ENCODE measurements at regions not wholly inside any gene's neighbourhood (a gene's known extent, or its start where the extent isn't known, plus 50 kb on each side); places are given as distances from the start of the nearest gene placed in this dataset.

- ATAC-seq (no peak), DNase-seq (no peak)
- Histone ChIP-seq H3K27ac (no peak overlapping the region), H3K4me3 (no peak overlapping the region), H3K4me1 (peaks cover 39% of the 10 kb centered on the region), H3K27me3 (ENCODE audit: low read depth) (no peaks in the 10 kb centered on the region), H3K9me3 (no peaks in the 10 kb centered on the region), H3K36me3 (no peaks in the 10 kb centered on the region)
- TF ChIP-seq CTCF (IDR thresholded peaks at IDR 0.05) = no peak
- intact Hi-C loops (cut with DNase I) = no loop called here
Measured at GRCh38 chr6:142697922-142698321, 247.1 kb downstream of the HIVEP2 start.

- H3K9me3 ChIP-seq = no peaks in the 10 kb centered on the region
- no peaks in the 10 kb centered on the region for H3K36me3 ChIP-seq
- H3K27me3 ChIP-seq (ENCODE audit: low read depth) = no peaks in the 10 kb centered on the region
- intact Hi-C loops (cut with DNase I) = no loop called here
- H3K4me3 ChIP-seq = no peak overlapping the region
- TF ChIP-seq CTCF (IDR thresholded peaks at IDR 0.05) = no peak
- H3K27ac ChIP-seq = no peak overlapping the region
- no peak for ATAC-seq
- DNase-seq = no peak
- peaks cover 44% of the 10 kb centered on the region for H3K4me1 ChIP-seq
Measured at GRCh38 chr6:142698751-142699150, 246.2 kb downstream of the HIVEP2 start.

- Histone ChIP-seq H3K9me3 (no peaks in the 10 kb centered on the region), H3K27ac (no peak overlapping the region), H3K4me3 (no peak overlapping the region), H3K27me3 (ENCODE audit: low read depth) (no peaks in the 10 kb centered on the region), H3K4me1 (peaks cover 44% of the 10 kb centered on the region), H3K36me3 (no peaks in the 10 kb centered on the region)
- intact Hi-C loops (cut with DNase I) = no loop called here
- ATAC-seq (no peak), DNase-seq (no peak)
- TF ChIP-seq CTCF (IDR thresholded peaks at IDR 0.05) = no peak
Measured at GRCh38 chr6:142699391-142699790, 245.6 kb downstream of the HIVEP2 start.

GRCh38 chr6:142700032-142700431, 244.9 kb downstream of the HIVEP2 start:
- DNase-seq (no peak), ATAC-seq (no peak)
- no peaks in the 10 kb centered on the region for H3K27me3 ChIP-seq (ENCODE audit: low read depth)
- no peak overlapping the region for H3K4me3 ChIP-seq
- peaks cover 44% of the 10 kb centered on the region for H3K4me1 ChIP-seq
- H3K9me3 ChIP-seq = no peaks in the 10 kb centered on the region
- H3K27ac ChIP-seq = no peak overlapping the region
- TF ChIP-seq CTCF (IDR thresholded peaks at IDR 0.05) = no peak
- no peaks in the 10 kb centered on the region for H3K36me3 ChIP-seq
- intact Hi-C loops (cut with DNase I) = no loop called here

- DNase-seq = no peak
- intact Hi-C loops (cut with DNase I) = no loop called here
- H3K4me3 ChIP-seq = no peak overlapping the region
Measured at GRCh38 chr6:142700671-142701312, 244.2 kb downstream of the HIVEP2 start.

More at GRCh38 chr6:142700671-142701312, 244.2 kb downstream of the HIVEP2 start:
- Histone ChIP-seq H3K27me3 (ENCODE audit: low read depth) (no peaks in the 10 kb centered on the region), H3K4me1 (peaks cover 43% of the 10 kb centered on the region), H3K36me3 (no peaks in the 10 kb centered on the region), H3K27ac (no peak overlapping the region), H3K9me3 (no peaks in the 10 kb centered on the region)
- ATAC-seq = no peak
- TF ChIP-seq CTCF (IDR thresholded peaks at IDR 0.05) = no peak

Data from lower lobe of right lung (tissue), 2 donors.